ENCODE measurements at regions not wholly inside any gene's neighbourhood (a gene's known extent, or its start where the extent isn't known, plus 50 kb on each side); places are given as distances from the start of the nearest gene placed in this dataset.

DNA sequence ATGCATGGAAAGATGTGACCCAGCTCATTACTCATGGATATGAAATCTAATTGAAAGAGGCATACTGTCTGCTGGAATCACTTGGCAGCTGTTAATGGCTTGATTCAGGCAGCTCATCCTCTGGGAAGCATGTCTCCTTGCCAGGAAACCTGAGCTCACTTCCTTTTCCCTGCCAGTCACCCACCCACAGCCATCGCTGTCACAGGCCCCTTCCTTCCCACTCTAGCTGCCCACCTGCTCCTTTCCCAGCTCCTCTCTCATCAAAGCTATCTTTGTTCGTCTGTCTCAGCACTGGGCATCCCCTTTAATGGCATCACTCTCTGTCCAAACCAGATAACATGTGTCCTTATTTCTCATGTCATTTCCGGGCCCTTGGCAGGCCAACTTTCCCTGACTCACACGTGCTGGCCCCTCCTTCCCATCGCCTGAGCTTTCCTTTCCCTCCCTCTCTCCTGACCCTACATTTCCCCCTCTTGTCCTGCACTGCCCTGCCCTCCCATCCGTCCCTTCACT lies 721.9 kb downstream of the TNS3 start:
- Histone ChIP-seq H3K36me3 (ENCODE audit: insufficient read depth) (no peaks in the 10 kb centered on the region), H3K4me1 (ENCODE audit: low read depth, poor library complexity, severe bottlenecking) (no peaks in the 10 kb centered on the region), H3K4me3 (IDR thresholded peaks at IDR 0.05; ENCODE audit: insufficient read depth, low read depth, low read length) (no peak overlapping the region), H3K27ac (no peak overlapping the region), H4K20me1 (ENCODE audit: insufficient read depth) (no peaks in the 10 kb centered on the region), H3K4me2 (no peak overlapping the region), H3K79me2 (ENCODE audit: insufficient read depth, low read depth) (no peaks in the 10 kb centered on the region), H3K9ac (no peak overlapping the region), H3K27me3 (ENCODE audit: insufficient read depth, low read depth) (no peaks in the 10 kb centered on the region), H2AFZ (ENCODE audit: low read depth) (no peak overlapping the region)
- TF ChIP-seq, protein P1, sequence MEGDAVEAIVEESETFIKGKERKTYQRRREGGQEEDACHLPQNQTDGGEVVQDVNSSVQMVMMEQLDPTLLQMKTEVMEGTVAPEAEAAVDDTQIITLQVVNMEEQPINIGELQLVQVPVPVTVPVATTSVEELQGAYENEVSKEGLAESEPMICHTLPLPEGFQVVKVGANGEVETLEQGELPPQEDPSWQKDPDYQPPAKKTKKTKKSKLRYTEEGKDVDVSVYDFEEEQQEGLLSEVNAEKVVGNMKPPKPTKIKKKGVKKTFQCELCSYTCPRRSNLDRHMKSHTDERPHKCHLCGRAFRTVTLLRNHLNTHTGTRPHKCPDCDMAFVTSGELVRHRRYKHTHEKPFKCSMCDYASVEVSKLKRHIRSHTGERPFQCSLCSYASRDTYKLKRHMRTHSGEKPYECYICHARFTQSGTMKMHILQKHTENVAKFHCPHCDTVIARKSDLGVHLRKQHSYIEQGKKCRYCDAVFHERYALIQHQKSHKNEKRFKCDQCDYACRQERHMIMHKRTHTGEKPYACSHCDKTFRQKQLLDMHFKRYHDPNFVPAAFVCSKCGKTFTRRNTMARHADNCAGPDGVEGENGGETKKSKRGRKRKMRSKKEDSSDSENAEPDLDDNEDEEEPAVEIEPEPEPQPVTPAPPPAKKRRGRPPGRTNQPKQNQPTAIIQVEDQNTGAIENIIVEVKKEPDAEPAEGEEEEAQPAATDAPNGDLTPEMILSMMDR (conservative IDR thresholded peaks at IDR 0.05; ENCODE audit: low read depth, low read length), result no peak

DNA sequence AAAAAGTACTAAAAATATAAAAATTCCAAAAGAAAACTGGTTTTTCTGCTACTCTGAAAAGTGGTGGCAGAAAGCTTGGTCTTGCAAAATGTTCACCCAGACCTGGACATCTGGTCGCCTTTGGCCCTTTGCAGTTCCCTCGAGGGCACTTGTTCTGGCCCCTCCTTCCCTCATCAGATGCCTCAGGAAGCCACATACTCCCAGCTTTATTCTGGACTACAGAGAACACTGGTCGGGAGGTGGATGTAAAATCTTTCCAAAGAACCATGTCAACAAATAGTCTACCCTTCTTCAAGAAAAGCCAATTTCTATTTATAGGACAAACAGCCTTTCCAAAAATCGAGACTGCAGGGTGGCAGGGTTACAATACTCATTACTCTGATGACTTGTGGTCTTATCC lies 726.1 kb downstream of the TNS3 start:
- H2AFZ ChIP-seq (ENCODE audit: low read depth), result no peak overlapping the region
- no peak overlapping the region for H3K9ac ChIP-seq
- no peaks in the 10 kb centered on the region for H4K20me1 ChIP-seq (ENCODE audit: insufficient read depth)
- no peaks in the 10 kb centered on the region for H3K27me3 ChIP-seq (ENCODE audit: insufficient read depth, low read depth)
- no peaks in the 10 kb centered on the region for H3K79me2 ChIP-seq (ENCODE audit: insufficient read depth, low read depth)
- TF ChIP-seq, protein P1 (conservative IDR thresholded peaks at IDR 0.05; ENCODE audit: low read depth, low read length), result no peak
- H3K36me3 ChIP-seq (ENCODE audit: insufficient read depth), result no peaks in the 10 kb centered on the region
- no peak overlapping the region for H3K4me2 ChIP-seq
- H3K4me1 ChIP-seq (ENCODE audit: low read depth, poor library complexity, severe bottlenecking), result no peaks in the 10 kb centered on the region
- no peak overlapping the region for H3K4me3 ChIP-seq (IDR thresholded peaks at IDR 0.05; ENCODE audit: insufficient read depth, low read depth, low read length)
- no peak overlapping the region for H3K27ac ChIP-seq

DNA sequence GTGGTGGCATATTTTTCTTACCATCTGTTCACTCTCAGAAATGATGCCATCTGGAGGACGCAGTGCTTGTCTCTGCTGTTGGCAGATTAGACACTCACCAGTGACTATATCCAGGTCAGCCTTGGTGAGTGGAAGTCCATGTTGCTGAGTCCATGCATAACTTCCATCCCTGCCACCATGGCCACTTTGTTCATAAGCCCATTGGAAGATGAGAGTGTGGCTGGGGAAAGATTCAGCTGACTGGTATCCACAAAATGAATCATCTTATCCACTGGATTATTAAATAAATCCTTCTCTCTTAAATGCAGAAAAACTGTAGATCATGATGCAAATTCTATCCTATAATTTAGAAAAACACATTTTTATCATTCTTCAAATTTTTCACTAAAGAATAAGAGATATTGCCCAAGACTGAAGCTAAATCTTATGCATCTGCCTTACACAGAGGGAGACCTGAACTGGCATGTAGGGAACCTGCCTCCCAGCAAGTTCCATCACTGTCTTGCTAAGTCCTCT lies 726.9 kb downstream of the TNS3 start:
- Histone ChIP-seq H3K27me3 (ENCODE audit: insufficient read depth, low read depth) (no peaks in the 10 kb centered on the region), H3K9ac (no peak overlapping the region), H3K79me2 (ENCODE audit: insufficient read depth, low read depth) (no peaks in the 10 kb centered on the region), H3K4me2 (no peak overlapping the region), H2AFZ (ENCODE audit: low read depth) (no peak overlapping the region), H3K4me1 (ENCODE audit: low read depth, poor library complexity, severe bottlenecking) (no peaks in the 10 kb centered on the region), H3K27ac (no peak overlapping the region), H3K4me3 (IDR thresholded peaks at IDR 0.05; ENCODE audit: insufficient read depth, low read depth, low read length) (no peak overlapping the region), H3K36me3 (ENCODE audit: insufficient read depth) (no peaks in the 10 kb centered on the region), H4K20me1 (ENCODE audit: insufficient read depth) (no peaks in the 10 kb centered on the region)
- TF ChIP-seq, protein P1 (conservative IDR thresholded peaks at IDR 0.05; ENCODE audit: low read depth, low read length), result no peak

DNA sequence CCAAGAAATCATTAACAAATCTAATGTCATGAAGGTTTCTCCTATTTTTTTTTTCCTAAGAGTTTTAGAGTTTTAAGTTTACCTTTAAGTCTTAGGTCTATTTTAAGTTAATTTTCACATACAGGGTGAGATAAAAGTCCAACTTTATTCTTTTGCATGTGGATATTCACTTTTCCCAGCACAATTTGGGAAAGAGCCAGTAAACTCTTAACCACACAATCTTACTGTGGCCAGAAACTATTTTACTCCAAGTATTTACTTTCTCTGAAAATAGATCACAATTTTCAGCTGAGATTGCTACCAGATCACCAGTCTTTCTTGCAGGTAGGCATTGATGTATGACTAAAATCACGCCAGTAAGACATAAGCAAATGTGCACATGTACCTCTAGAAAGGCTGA lies 728.5 kb downstream of the TNS3 start:
- Histone ChIP-seq H3K4me1 (ENCODE audit: low read depth, poor library complexity, severe bottlenecking) (no peaks in the 10 kb centered on the region), H3K9ac (no peak overlapping the region), H2AFZ (ENCODE audit: low read depth) (no peak overlapping the region), H3K4me2 (no peak overlapping the region), H3K36me3 (ENCODE audit: insufficient read depth) (no peaks in the 10 kb centered on the region), H3K79me2 (ENCODE audit: insufficient read depth, low read depth) (no peaks in the 10 kb centered on the region), H3K4me3 (IDR thresholded peaks at IDR 0.05; ENCODE audit: insufficient read depth, low read depth, low read length) (no peak overlapping the region), H3K27me3 (ENCODE audit: insufficient read depth, low read depth) (no peaks in the 10 kb centered on the region), H3K27ac (no peak overlapping the region), H4K20me1 (ENCODE audit: insufficient read depth) (no peaks in the 10 kb centered on the region)
- TF ChIP-seq, protein P1 (conservative IDR thresholded peaks at IDR 0.05; ENCODE audit: low read depth, low read length), result no peak
